ENCODE measurements at regions not wholly inside any gene's neighbourhood (a gene's known extent, or its start where the extent isn't known, plus 50 kb on each side); places are given as distances from the start of the nearest gene placed in this dataset.

DNA sequence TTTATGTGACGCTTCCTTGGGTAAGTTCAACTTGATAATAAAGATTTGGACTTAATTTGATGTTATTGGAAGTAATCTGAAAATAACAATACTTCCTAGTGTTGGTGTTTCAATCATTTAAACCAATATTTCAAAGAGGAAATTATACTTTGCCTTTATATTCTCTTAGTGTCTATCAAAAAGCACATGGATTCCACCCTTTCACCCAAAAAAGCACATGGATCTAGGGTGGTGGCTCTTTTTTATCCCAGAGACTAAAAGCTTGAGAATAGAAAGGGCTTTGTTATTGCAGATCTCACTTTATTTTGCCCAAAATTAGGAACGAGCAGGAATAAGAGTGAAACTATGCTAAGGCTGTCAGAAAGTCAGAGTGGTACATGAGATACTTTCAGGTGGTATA is 75.1 kb upstream of the RASGEF1B start:
- Histone ChIP-seq H3K36me3 (ENCODE audit: control insufficient read depth in 2 of 2, extremely low read depth in 1 of 2, insufficient read depth in 2 of 2, low read length in 2 of 2) (no peaks in the 10 kb centered on the region), H3K4me2 (ENCODE audit: control insufficient read depth, extremely low read depth, insufficient read depth, low read depth, low read length) (no peak overlapping the region), H3K4me1 (ENCODE audit: control insufficient read depth, extremely low read depth, insufficient read depth, low read length) (no peaks in the 10 kb centered on the region), H3K27ac (ENCODE audit: control insufficient read depth, insufficient read depth, low read length) (no peak overlapping the region), H2AFZ (ENCODE audit: control insufficient read depth, low read length) (no peak overlapping the region), H3K9me1 (ENCODE audit: control insufficient read depth, extremely low read depth, insufficient read depth, low read length) (no peaks in the 10 kb centered on the region), H4K20me1 (ENCODE audit: control insufficient read depth, extremely low read depth, insufficient read depth, low read length) (no peaks in the 10 kb centered on the region), H3K9me3 (ENCODE audit: control insufficient read depth, low read depth, low read length) (no peaks in the 10 kb centered on the region), H3K4me3 (ENCODE audit: control insufficient read depth in 2 of 3, extremely low read depth in 1 of 3, insufficient read depth in 2 of 3, low read depth in 1 of 3, low read length in 3 of 3) (no peak overlapping the region), H3K27me3 (ENCODE audit: control insufficient read depth, extremely low read depth, insufficient read depth, low read length) (no peaks in the 10 kb centered on the region), H3K79me2 (ENCODE audit: control insufficient read depth, insufficient read depth, low read length) (no peaks in the 10 kb centered on the region), H3K9ac (ENCODE audit: control insufficient read depth, extremely low read depth, insufficient read depth, low read length) (no peak overlapping the region)
- TF ChIP-seq EZH2 (IDR thresholded peaks at IDR 0.05; ENCODE audit: low read length) = no peak
- TF ChIP-seq CTCF (optimal IDR thresholded peaks at IDR 0.05 in 1 of 3, IDR thresholded peaks at IDR 0.05 in 1 of 3, conservative IDR thresholded peaks at IDR 0.05 in 1 of 3; ENCODE audit: extremely low read depth in 1 of 3, insufficient read depth in 2 of 3, low read length in 3 of 3) = no peak
- dilution Hi-C loops (cut with MboI; ENCODE audit: extremely low pct_ligation_motif_present, low sequenced_read_pairs) = no loop called here
- DNase-seq (ENCODE audit: low read depth, low spot score) = no peak
- no peak for FAIRE-seq

- no peak overlapping the region for H3K27ac ChIP-seq (ENCODE audit: control insufficient read depth, insufficient read depth, low read length)
- H3K4me1 ChIP-seq (ENCODE audit: control insufficient read depth, extremely low read depth, insufficient read depth, low read length) = no peaks in the 10 kb centered on the region
- no peak for FAIRE-seq
- DNase-seq (ENCODE audit: low read depth, low spot score) = no peak
- no peaks in the 10 kb centered on the region for H4K20me1 ChIP-seq (ENCODE audit: control insufficient read depth, extremely low read depth, insufficient read depth, low read length)
- H3K79me2 ChIP-seq (ENCODE audit: control insufficient read depth, insufficient read depth, low read length) = no peaks in the 10 kb centered on the region
- no peaks in the 10 kb centered on the region for H3K36me3 ChIP-seq (ENCODE audit: control insufficient read depth in 2 of 2, extremely low read depth in 1 of 2, insufficient read depth in 2 of 2, low read length in 2 of 2)
- dilution Hi-C loops (cut with MboI; ENCODE audit: extremely low pct_ligation_motif_present, low sequenced_read_pairs) = no loop called here
- H3K27me3 ChIP-seq (ENCODE audit: control insufficient read depth, extremely low read depth, insufficient read depth, low read length) = no peaks in the 10 kb centered on the region
- H2AFZ ChIP-seq (ENCODE audit: control insufficient read depth, low read length) = no peak overlapping the region
- no peaks in the 10 kb centered on the region for H3K9me3 ChIP-seq (ENCODE audit: control insufficient read depth, low read depth, low read length)
- H3K9ac ChIP-seq (ENCODE audit: control insufficient read depth, extremely low read depth, insufficient read depth, low read length) = no peak overlapping the region
- H3K4me3 ChIP-seq (ENCODE audit: control insufficient read depth in 2 of 3, extremely low read depth in 1 of 3, insufficient read depth in 2 of 3, low read depth in 1 of 3, low read length in 3 of 3) = no peak overlapping the region
- TF ChIP-seq EZH2 (IDR thresholded peaks at IDR 0.05; ENCODE audit: low read length) = no peak
- TF ChIP-seq CTCF (optimal IDR thresholded peaks at IDR 0.05 in 1 of 3, IDR thresholded peaks at IDR 0.05 in 1 of 3, conservative IDR thresholded peaks at IDR 0.05 in 1 of 3; ENCODE audit: extremely low read depth in 1 of 3, insufficient read depth in 2 of 3, low read length in 3 of 3) = no peak
- H3K4me2 ChIP-seq (ENCODE audit: control insufficient read depth, extremely low read depth, insufficient read depth, low read depth, low read length) = no peak overlapping the region
- no peaks in the 10 kb centered on the region for H3K9me1 ChIP-seq (ENCODE audit: control insufficient read depth, extremely low read depth, insufficient read depth, low read length)
Measured at GRCh38 chr4:81541161-81541945, 69.6 kb upstream of the RASGEF1B start.

Measured in keratinocyte (primary cell).